SK-N-SH treated with all-trans-retinoic acid at 6 μM for 48 hours (cell line): ENCODE measurements at regions not wholly inside any gene's neighbourhood (a gene's known extent, or its start where the extent isn't known, plus 50 kb on each side); places are given as distances from the start of the nearest gene placed in this dataset.

Experiments used
- ATAC-seq: fragments of 200-7000 bp; cut with Tn5 transposase; 3 replicates; pipeline ENCODE4 v1.9.1; 2020; ENCODE audit warnings: mild to moderate bottlenecking, moderate library complexity
- BACH2 ChIP-seq: fragments of 250-450 bp; sonication (Bioruptor Pico); IDR thresholded peaks from 2 replicates; pipeline ENCODE4 v1.9.0; 2021; ENCODE audit warnings: mild to moderate bottlenecking, borderline replicate concordance
- CREB5 ChIP-seq: fragments of 250-450 bp; sonication (Bioruptor Pico); IDR thresholded peaks from 2 replicates; pipeline ENCODE4 v1.5.1; 2020; ENCODE audit warnings: low read depth, mild to moderate bottlenecking, moderate library complexity
- CSDC2 ChIP-seq: fragments of 250-450 bp; sonication (Bioruptor Pico); IDR thresholded peaks from 2 replicates; pipeline ENCODE4 v1.5.0; 2020; ENCODE audit warnings: mild to moderate bottlenecking, moderate library complexity
- GLIS3 ChIP-seq: fragments of 250-450 bp; sonication (Bioruptor Pico); IDR thresholded peaks from 2 replicates; pipeline ENCODE4 v1.5.0; 2020; ENCODE audit warnings: mild to moderate bottlenecking, moderate library complexity
- ISL1 ChIP-seq: fragments of 250-450 bp; sonication (Bioruptor Pico); IDR thresholded peaks from 2 replicates; pipeline ENCODE4 v2.1.2; 2022; ENCODE audit warnings: mild to moderate bottlenecking, moderate library complexity
- OSR1 ChIP-seq: fragments of 250-450 bp; sonication (Bioruptor Pico); IDR thresholded peaks from 2 replicates; pipeline ENCODE4 v1.8.0; 2022; ENCODE audit warnings: moderate library complexity, mild to moderate bottlenecking, inconsistent platforms
- PATZ1 ChIP-seq: fragments of 250-450 bp; sonication (Bioruptor Pico); IDR thresholded peaks from 2 replicates; pipeline ENCODE4 v1.8.0; 2020; ENCODE audit warnings: mild to moderate bottlenecking, moderate library complexity, borderline replicate concordance
- POU6F1 ChIP-seq: fragments of 250-450 bp; sonication (Bioruptor Pico); IDR thresholded peaks from 2 replicates; pipeline ENCODE4 v1.8.0; 2021; ENCODE audit warnings: low read depth, mild to moderate bottlenecking, moderate library complexity, borderline replicate concordance
- PPARA ChIP-seq: fragments of 250-450 bp; sonication (Bioruptor Pico); IDR thresholded peaks from 2 replicates; pipeline ENCODE4 v1.5.0; 2020; ENCODE audit warnings: mild to moderate bottlenecking, borderline replicate concordance
- RARB ChIP-seq: fragments of 250-450 bp; sonication (Bioruptor Pico); IDR thresholded peaks from 2 replicates; pipeline ENCODE4 v1.8.0; 2021; ENCODE audit warnings: mild to moderate bottlenecking, moderate library complexity
- TCF4 ChIP-seq: fragments of 250-450 bp; sonication (Bioruptor Pico); IDR thresholded peaks from 2 replicates; pipeline ENCODE4 v1.8.0; 2021; ENCODE audit warnings: mild to moderate bottlenecking, moderate library complexity, borderline replicate concordance
- TOX ChIP-seq: fragments of 250-450 bp; sonication (Bioruptor Pico); IDR thresholded peaks from 2 replicates; pipeline ENCODE4 v1.8.0; 2021; ENCODE audit warnings: mild to moderate bottlenecking, moderate library complexity, borderline replicate concordance
- TSHZ2 ChIP-seq: fragments of 250-450 bp; sonication (Bioruptor Pico); IDR thresholded peaks from 2 replicates; pipeline ENCODE4 v1.5.0; 2020; ENCODE audit warnings: mild to moderate bottlenecking, moderate library complexity
- ZC3H10 ChIP-seq: fragments of 250-450 bp; sonication (Bioruptor Pico); IDR thresholded peaks from 2 replicates; pipeline ENCODE4 v1.5.1; 2021; ENCODE audit warnings: mild to moderate bottlenecking, moderate library complexity
- ZFP3 ChIP-seq: fragments of 250-450 bp; sonication (Bioruptor Pico); IDR thresholded peaks from 2 replicates; pipeline ENCODE4 v1.5.0; 2020; ENCODE audit warnings: mild to moderate bottlenecking, moderate library complexity
- ZFP30 ChIP-seq: fragments of 450-650 bp; formaldehyde crosslinking; IDR thresholded peaks from 2 replicates; pipeline ENCODE4 v1.5.0; 2022; ENCODE audit warnings: mild to moderate bottlenecking, moderate library complexity
- ZNF565 ChIP-seq: fragments of 450-650 bp; formaldehyde crosslinking; conservative IDR thresholded peaks from 2 replicates; pipeline ENCODE4 v1.5.0; 2020; ENCODE audit warnings: low read depth, mild to moderate bottlenecking, moderate library complexity
- ZNF70 ChIP-seq: fragments of 450-650 bp; formaldehyde crosslinking; IDR thresholded peaks from 2 replicates; pipeline ENCODE4 v1.5.0; 2020; ENCODE audit warnings: mild to moderate bottlenecking, moderate library complexity

- TF ChIP-seq ISL1 (no peak), CSDC2 (no peak), ZFP30 (CRISPR knock-in tag) (no peak), CREB5 (CRISPR knock-in tag) (no peak), RARB (CRISPR knock-in tag) (no peak), TSHZ2 (CRISPR knock-in tag) (no peak), PPARA (CRISPR knock-in tag) (no peak), OSR1 (no peak), BACH2 (CRISPR knock-in tag) (no peak), ZC3H10 (no peak), POU6F1 (CRISPR knock-in tag) (no peak), ZNF565 (CRISPR knock-in tag) (no peak), ZNF70 (CRISPR knock-in tag) (no peak), PATZ1 (CRISPR knock-in tag) (no peak), GLIS3 (no peak), TCF4 (CRISPR knock-in tag) (no peak), ZFP3 (CRISPR knock-in tag) (no peak), TOX (CRISPR knock-in tag) (no peak)
- no peak for ATAC-seq
Observed at GRCh38 chr22:20656902-20657836, 116.7 kb upstream of the SERPIND1 start.
